SU-DHL-6 (cell line): ENCODE measurements at regions not wholly inside any gene's neighbourhood (a gene's known extent, or its start where the extent isn't known, plus 50 kb on each side); places are given as distances from the start of the nearest gene placed in this dataset.

Source experiments
- EZH2phosphoT487 ChIP-seq: fragments of 200-600 bp; sonication (generic), shearing (Covaris generic); conservative IDR thresholded peaks from 2 replicates; pipeline ENCODE4 v1.6.1; 2018; ENCODE audit warnings: mild to moderate bottlenecking, antibody characterized with exemption, low read length, moderate library complexity, mixed read lengths
- TF ChIP-seq, protein P1 (sequence below): fragments of 200-600 bp; sonication (generic); IDR thresholded peaks from one replicate; pipeline ENCODE4 v1.5.1; 2017; ENCODE audit warnings: antibody characterized with exemption, mild to moderate bottlenecking, low read length, moderate library complexity; ENCODE audit not compliant: insufficient read depth, poor library complexity, severe bottlenecking

DNA sequence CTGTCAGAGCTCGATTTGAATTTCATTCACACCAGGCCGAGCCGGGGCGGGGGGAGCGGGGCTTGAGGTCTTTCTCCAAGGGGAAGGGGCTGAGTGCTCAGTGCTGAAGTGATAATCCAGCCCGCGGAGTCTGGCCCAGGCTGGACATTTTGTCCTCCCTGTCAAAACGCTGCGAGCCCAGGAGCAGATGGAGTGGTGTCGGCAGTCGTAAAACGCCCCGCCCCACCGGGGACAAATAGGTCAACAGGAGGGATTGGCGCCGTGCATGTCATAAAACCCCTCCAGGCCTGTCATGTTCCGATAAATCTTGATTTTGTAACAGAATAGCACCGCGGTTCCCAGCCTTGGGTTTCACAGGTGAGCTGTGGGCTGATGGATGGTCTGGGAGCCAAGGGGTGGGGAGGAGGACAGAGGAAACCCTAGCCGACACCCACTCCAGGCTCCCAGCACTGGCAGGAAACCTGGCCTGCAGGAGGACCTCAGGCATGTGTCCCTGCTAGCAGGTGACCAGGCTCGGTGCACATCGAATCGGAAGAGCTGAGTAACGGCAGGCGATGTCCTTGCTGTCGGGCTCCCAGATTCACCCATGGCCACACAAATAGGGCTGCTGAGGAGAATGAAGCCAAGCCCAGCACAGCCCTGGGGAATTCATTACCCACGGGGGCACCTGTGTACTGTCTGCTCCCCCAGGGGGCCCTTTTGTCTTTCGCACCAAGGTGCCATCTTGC lies 341.4 kb downstream of the FOXL1 start:
- TF ChIP-seq, protein P1, sequence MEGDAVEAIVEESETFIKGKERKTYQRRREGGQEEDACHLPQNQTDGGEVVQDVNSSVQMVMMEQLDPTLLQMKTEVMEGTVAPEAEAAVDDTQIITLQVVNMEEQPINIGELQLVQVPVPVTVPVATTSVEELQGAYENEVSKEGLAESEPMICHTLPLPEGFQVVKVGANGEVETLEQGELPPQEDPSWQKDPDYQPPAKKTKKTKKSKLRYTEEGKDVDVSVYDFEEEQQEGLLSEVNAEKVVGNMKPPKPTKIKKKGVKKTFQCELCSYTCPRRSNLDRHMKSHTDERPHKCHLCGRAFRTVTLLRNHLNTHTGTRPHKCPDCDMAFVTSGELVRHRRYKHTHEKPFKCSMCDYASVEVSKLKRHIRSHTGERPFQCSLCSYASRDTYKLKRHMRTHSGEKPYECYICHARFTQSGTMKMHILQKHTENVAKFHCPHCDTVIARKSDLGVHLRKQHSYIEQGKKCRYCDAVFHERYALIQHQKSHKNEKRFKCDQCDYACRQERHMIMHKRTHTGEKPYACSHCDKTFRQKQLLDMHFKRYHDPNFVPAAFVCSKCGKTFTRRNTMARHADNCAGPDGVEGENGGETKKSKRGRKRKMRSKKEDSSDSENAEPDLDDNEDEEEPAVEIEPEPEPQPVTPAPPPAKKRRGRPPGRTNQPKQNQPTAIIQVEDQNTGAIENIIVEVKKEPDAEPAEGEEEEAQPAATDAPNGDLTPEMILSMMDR: no peak
- no peak for TF ChIP-seq EZH2phosphoT487
